PC-3 (cell line): ENCODE measurements at regions not wholly inside any gene's neighbourhood (a gene's known extent, or its start where the extent isn't known, plus 50 kb on each side); places are given as distances from the start of the nearest gene placed in this dataset.

Source experiments
- ATAC-seq: fragments of 200-7000 bp; cut with Tn5 transposase; 2 replicates; pipeline ENCODE4 v1.9.1; 2020; ENCODE audit warnings: mild to moderate bottlenecking, moderate library complexity
- BruUV-seq: library from RNA; stranded (reverse); fragments of 400-500 nt; replicated peaks from 2 replicates; lab custom pipeline; 2021; lab: Mats Ljungman, UMichigan
- CTCF ChIA-PET: fragments of 300-600 bp; sonication (Branson Sonifier 250); formaldehyde crosslinking; loops from one replicate; lab custom pipeline; 2022; ENCODE audit warnings: antibody characterized with exemption; lab: Charles Lee
- POLR2A ChIA-PET: fragments of 300-600 bp; sonication (Branson Sonifier 250); formaldehyde crosslinking; loops from one replicate; lab custom pipeline; 2022; ENCODE audit warnings: antibody characterized with exemption; ENCODE audit not compliant: unreplicated experiment; lab: Charles Lee
- DNase-seq: peaks from one replicate; pipeline ENCODE4 v3.0.0-alpha.2; 2015
- H2AFZ ChIP-seq: fragments of 300-600 bp; sonication (generic); 2 replicates; pipeline ENCODE4 v1.6.0; 2016; ENCODE audit warnings: antibody characterized with exemption, low read length
- H3F3A ChIP-seq: fragments of 300-600 bp; sonication (generic); one replicate; pipeline ENCODE4 v1.6.0; 2017; ENCODE audit warnings: antibody characterized with exemption, low read length, control low read depth, mild to moderate bottlenecking; ENCODE audit not compliant: unreplicated experiment
- H3K27ac ChIP-seq: fragments of 300-600 bp; sonication (generic); 2 replicates; pipeline ENCODE4 v1.5.1; 2016; ENCODE audit warnings: mild to moderate bottlenecking, low read length
- H3K27me3 ChIP-seq: fragments of 300-600 bp; sonication (generic); 2 replicates; pipeline ENCODE4 v1.6.1; 2016; ENCODE audit warnings: low read length, mixed read lengths
- H3K36me3 ChIP-seq: fragments of 300-600 bp; sonication (generic); 2 replicates; pipeline ENCODE4 v1.6.1; 2016; ENCODE audit warnings: low read depth, mixed run types, low read length, mixed read lengths
- H3K4me1 ChIP-seq: fragments of 300-600 bp; sonication (generic); 2 replicates; pipeline ENCODE4 v1.5.1; 2016; ENCODE audit warnings: low read length; ENCODE audit not compliant: insufficient read depth
- H3K4me2 ChIP-seq: fragments of 300-600 bp; sonication (generic); 2 replicates; pipeline ENCODE4 v1.6.0; 2016; ENCODE audit warnings: low read length
- H3K4me3 ChIP-seq: fragments of 300-600 bp; sonication (generic); 2 replicates; pipeline ENCODE4 v1.5.1; 2016; ENCODE audit warnings: mild to moderate bottlenecking, low read length, mixed read lengths
- H3K79me2 ChIP-seq: fragments of 300-600 bp; sonication (generic); 2 replicates; pipeline ENCODE4 v1.6.1; 2017; ENCODE audit warnings: low read length, mixed read lengths
- H3K9ac ChIP-seq: fragments of 300-600 bp; sonication (generic); 2 replicates; pipeline ENCODE4 v1.6.0; 2016; ENCODE audit warnings: mild to moderate bottlenecking, low read length
- H3K9me2 ChIP-seq: fragments of 300-600 bp; sonication (generic); replicated peaks from 2 replicates; pipeline ENCODE4 v1.6.1; 2016; ENCODE audit warnings: mixed run types, low read length, mixed read lengths
- H3K9me3 ChIP-seq: fragments of 300-600 bp; sonication (generic); 2 replicates; pipeline ENCODE4 v1.6.1; 2016; ENCODE audit warnings: low read length, mixed read lengths
- H4K20me1 ChIP-seq: fragments of 300-600 bp; sonication (generic); 2 replicates; pipeline ENCODE4 v1.6.1; 2016; ENCODE audit warnings: low read length, mixed read lengths
- CTCF ChIP-seq: fragments of 300-600 bp; sonication (generic); conservative IDR thresholded peaks from 2 replicates; pipeline ENCODE4 v1.5.1; 2017; ENCODE audit warnings: antibody characterized with exemption, low read depth, mild to moderate bottlenecking, low read length
- EZH2 ChIP-seq: fragments of 300-600 bp; sonication (generic); IDR thresholded peaks from one replicate; pipeline ENCODE4 v1.6.1; 2017; ENCODE audit warnings: antibody characterized with exemption, mild to moderate bottlenecking, low read length; ENCODE audit not compliant: unreplicated experiment
- EZH2phosphoT487 ChIP-seq: fragments of 300-600 bp; sonication (generic); IDR thresholded peaks from 2 replicates; pipeline ENCODE4 v1.6.1; 2018; ENCODE audit warnings: mild to moderate bottlenecking, antibody characterized with exemption, low read length, borderline replicate concordance
- intact Hi-C: fragments of 100-400 bp; cut with micrococcal nuclease; formaldehyde crosslinking; loops from 2 replicates; pipeline ENCODE4 v1.9.0; 2023

GRCh38 chr6:119716668-119717270, 367.2 kb upstream of the MAN1A1 start:
- Histone ChIP-seq H3K4me2 (no peak overlapping the region), H3K27ac (no peak overlapping the region), H3K36me3 (no peaks in the 10 kb centered on the region), H3K4me3 (no peak overlapping the region), H3K9me3 (no peaks in the 10 kb centered on the region), H3K9ac (no peak overlapping the region), H3K27me3 (no peaks in the 10 kb centered on the region), H2AFZ (no peak overlapping the region), H4K20me1 (no peaks in the 10 kb centered on the region), H3K79me2 (no peaks in the 10 kb centered on the region), H3F3A (no peaks in the 10 kb centered on the region), H3K4me1 (no peaks in the 10 kb centered on the region), H3K9me2 (no peaks in the 10 kb centered on the region)
- ChIA-PET CTCF (no interaction called here), POLR2A (no interaction called here)
- BruUV-seq, result no TSS peak
- no peak for TF ChIP-seq EZH2phosphoT487
- TF ChIP-seq EZH2, result no peak
- no peak for TF ChIP-seq CTCF
- intact Hi-C loops, result no loop called here
- DNase-seq (no peak), ATAC-seq (no peak)

- ATAC-seq (no peak), DNase-seq (no peak)
- no peak overlapping the region for H3K9ac ChIP-seq
- H3K4me3 ChIP-seq, result no peak overlapping the region
- H3K27ac ChIP-seq, result no peak overlapping the region
- no peak overlapping the region for H2AFZ ChIP-seq
- ChIA-PET CTCF (no interaction called here), POLR2A (no interaction called here)
- TF ChIP-seq CTCF (no peak), EZH2 (no peak), EZH2phosphoT487 (no peak)
- no peaks in the 10 kb centered on the region for H3K27me3 ChIP-seq
- no TSS peak for BruUV-seq
- intact Hi-C loops, result no loop called here
- no peak overlapping the region for H3K4me2 ChIP-seq
- H3K4me1 ChIP-seq, result no peaks in the 10 kb centered on the region
- no peaks in the 10 kb centered on the region for H3K9me2 ChIP-seq
- no peaks in the 10 kb centered on the region for H3K9me3 ChIP-seq
- H3F3A ChIP-seq, result no peaks in the 10 kb centered on the region
- H3K79me2 ChIP-seq, result no peaks in the 10 kb centered on the region
- H4K20me1 ChIP-seq, result no peaks in the 10 kb centered on the region
- no peaks in the 10 kb centered on the region for H3K36me3 ChIP-seq
Observed at GRCh38 chr6:119713903-119714302, 364.3 kb upstream of the MAN1A1 start.

- Histone ChIP-seq H3K9ac (no peak overlapping the region), H3K79me2 (no peaks in the 10 kb centered on the region), H3K4me1 (no peaks in the 10 kb centered on the region), H4K20me1 (no peaks in the 10 kb centered on the region), H3K9me2 (no peaks in the 10 kb centered on the region), H3F3A (no peaks in the 10 kb centered on the region), H2AFZ (no peak overlapping the region), H3K27me3 (no peaks in the 10 kb centered on the region), H3K36me3 (no peaks in the 10 kb centered on the region), H3K4me2 (no peak overlapping the region), H3K27ac (no peak overlapping the region), H3K9me3 (no peaks in the 10 kb centered on the region), H3K4me3 (no peak overlapping the region)
- POLR2A ChIA-PET, result no interaction called here
- TF ChIP-seq EZH2phosphoT487, result no peak
- TF ChIP-seq EZH2, result no peak
- no peak for TF ChIP-seq CTCF
- no TSS peak for BruUV-seq
- no peak for ATAC-seq
- CTCF ChIA-PET, result no interaction called here
- DNase-seq, result no peak
- intact Hi-C loops, result no loop called here
Observed at GRCh38 chr6:119686644-119687043, 337.1 kb upstream of the MAN1A1 start.
